22Rv1 (cell line): ENCODE measurements at regions not wholly inside any gene's neighbourhood (a gene's known extent, or its start where the extent isn't known, plus 50 kb on each side); places are given as distances from the start of the nearest gene placed in this dataset.

Source experiments
- H3K27ac ChIP-seq: fragments of 450-650 bp; 2 replicates; pipeline ENCODE4 v1.5.1; 2017
- CTCF ChIP-seq: fragments of 450-650 bp; IDR thresholded peaks from 2 replicates; pipeline ENCODE4 v1.5.1; 2017; ENCODE audit warnings: mild to moderate bottlenecking
- ZFX ChIP-seq: fragments of 450-650 bp; IDR thresholded peaks from 2 replicates; pipeline ENCODE4 v1.6.1; 2017; ENCODE audit warnings: antibody characterized with exemption, borderline replicate concordance

- TF ChIP-seq ZFX (no peak), CTCF (no peak)
- H3K27ac ChIP-seq = no peak overlapping the region
Measured at GRCh38 chr4:132284910-132285426, 864.1 kb upstream of the PCDH10 start.

- TF ChIP-seq CTCF (no peak), ZFX (no peak)
- no peak overlapping the region for H3K27ac ChIP-seq
Measured at GRCh38 chr4:132297346-132297745, 851.7 kb upstream of the PCDH10 start.

GRCh38 chr4:132299841-132300240 lies 849.3 kb upstream of the PCDH10 start:
- H3K27ac ChIP-seq = no peak overlapping the region
- TF ChIP-seq CTCF (no peak), ZFX (no peak)

GRCh38 chr4:132312521-132312920 lies 836.6 kb upstream of the PCDH10 start:
- TF ChIP-seq CTCF (no peak), ZFX (no peak)
- no peak overlapping the region for H3K27ac ChIP-seq

GRCh38 chr4:132313852-132314251 lies 835.2 kb upstream of the PCDH10 start:
- H3K27ac ChIP-seq = no peak overlapping the region
- no peak for TF ChIP-seq ZFX
- no peak for TF ChIP-seq CTCF

- no peak overlapping the region for H3K27ac ChIP-seq
- TF ChIP-seq ZFX (no peak), CTCF (no peak)
Measured at GRCh38 chr4:132316738-132317137, 832.4 kb upstream of the PCDH10 start.

GRCh38 chr4:132317923-132318322 lies 831.2 kb upstream of the PCDH10 start:
- no peak for TF ChIP-seq ZFX
- no peak for TF ChIP-seq CTCF
- H3K27ac ChIP-seq = no peak overlapping the region
